Mesenchymal stem cell (in vitro differentiated cells and primary cell): ENCODE measurements at regions not wholly inside any gene's neighbourhood (a gene's known extent, or its start where the extent isn't known, plus 50 kb on each side); places are given as distances from the start of the nearest gene placed in this dataset.

Experiments
- DNase-seq: peaks from one replicate; pipeline ENCODE4 v3.0.0-alpha.2; 2013
- H2AFZ ChIP-seq: one replicate; pipeline ENCODE4 v1.6.1; 2013; ENCODE audit warnings: low read depth, mild to moderate bottlenecking, control low read depth, inconsistent platforms, low read length, moderate library complexity
- H2AK5ac ChIP-seq: 2 replicates; pipeline ENCODE4 v1.6.1; 2013; ENCODE audit warnings: low read length, moderate library complexity, mild to moderate bottlenecking, inconsistent platforms; ENCODE audit not compliant: severe bottlenecking
- H2BK120ac ChIP-seq: one replicate; pipeline ENCODE4 v1.6.1; 2013; ENCODE audit warnings: low read depth, mild to moderate bottlenecking, inconsistent platforms, low read length, moderate library complexity
- H2BK12ac ChIP-seq, 2 experiments: one replicate each; pipeline ENCODE4 v1.6.1; 2013; ENCODE audit warnings: inconsistent platforms in 2 of 2, low read length in 2 of 2, mild to moderate bottlenecking in 2 of 2, moderate library complexity in 2 of 2, control low read depth in 1 of 2
- H2BK15ac ChIP-seq: one replicate; pipeline ENCODE4 v1.6.1; 2013; ENCODE audit warnings: mild to moderate bottlenecking, low read depth, inconsistent platforms; ENCODE audit not compliant: poor library complexity, severe bottlenecking
- H2BK5ac ChIP-seq: 2 replicates; pipeline ENCODE4 v1.6.1; 2013; ENCODE audit warnings: low read depth, mild to moderate bottlenecking, low read length, control low read depth, inconsistent platforms; ENCODE audit not compliant: poor library complexity, severe bottlenecking
- H3K14ac ChIP-seq, 2 experiments: one replicate each; pipeline ENCODE4 v1.6.1; 2013; ENCODE audit warnings: inconsistent platforms in 2 of 2, low read length in 2 of 2, control low read depth in 1 of 2, mild to moderate bottlenecking in 1 of 2, moderate library complexity in 1 of 2
- H3K18ac ChIP-seq, 2 experiments: one replicate each; pipeline ENCODE4 v1.6.1; 2013; ENCODE audit warnings: inconsistent platforms in 2 of 2, low read length in 2 of 2, control low read depth in 1 of 2, low read depth in 1 of 2, mild to moderate bottlenecking in 1 of 2
- H3K23ac ChIP-seq, 2 experiments: one replicate each; pipeline ENCODE4 v1.6.1; 2013; ENCODE audit warnings: inconsistent platforms in 2 of 2, low read length in 2 of 2, mild to moderate bottlenecking in 2 of 2, moderate library complexity in 2 of 2, control low read depth in 1 of 2
- H3K27ac ChIP-seq: 2 replicates; pipeline ENCODE4 v1.5.1; 2013; ENCODE audit warnings: mild to moderate bottlenecking, moderate library complexity, low read length, control low read depth, inconsistent platforms; ENCODE audit not compliant: poor library complexity, severe bottlenecking
- H3K27me3 ChIP-seq, 2 experiments: 2 replicates each; pipeline versions ENCODE4 v1.6.1 to v1.7.0; 2013; ENCODE audit warnings: low read length in 2 of 2, mild to moderate bottlenecking in 2 of 2, moderate library complexity in 2 of 2, control low read depth in 1 of 2, inconsistent platforms in 1 of 2; ENCODE audit not compliant: control insufficient read depth in 1 of 2, insufficient read depth in 1 of 2
- H3K36me3 ChIP-seq, 2 experiments: 2 replicates each; pipeline versions ENCODE4 v1.6.1 to v1.7.0; 2013; ENCODE audit warnings: low read length in 2 of 2, control low read depth in 1 of 2, inconsistent platforms in 1 of 2, low read depth in 1 of 2, mild to moderate bottlenecking in 1 of 2; ENCODE audit not compliant: insufficient read depth in 2 of 2, control insufficient read depth in 1 of 2
- H3K4ac ChIP-seq, 2 experiments: one replicate each; pipeline ENCODE4 v1.6.1; 2013; ENCODE audit warnings: inconsistent platforms in 2 of 2, low read length in 2 of 2, mild to moderate bottlenecking in 2 of 2, moderate library complexity in 2 of 2, control low read depth in 1 of 2, low read depth in 1 of 2
- H3K4me1 ChIP-seq: 2 replicates; pipeline ENCODE4 v1.6.1; 2013; ENCODE audit warnings: low read depth, low read length, control low read depth; ENCODE audit not compliant: control insufficient read depth, insufficient read depth
- H3K4me2 ChIP-seq: 2 replicates; pipeline ENCODE4 v1.6.1; 2013; ENCODE audit warnings: low read length, mild to moderate bottlenecking, inconsistent platforms; ENCODE audit not compliant: poor library complexity, severe bottlenecking
- H3K4me3 ChIP-seq, 2 experiments: 2 replicates each; pipeline versions ENCODE4 v1.5.1 to v1.7.0; 2013; ENCODE audit warnings: low read length in 2 of 2, mild to moderate bottlenecking in 2 of 2, control low read depth in 1 of 2, low read depth in 1 of 2; ENCODE audit not compliant: insufficient read depth in 1 of 2
- H3K79me1 ChIP-seq: replicated peaks from 2 replicates; pipeline ENCODE4 v1.6.1; 2013; ENCODE audit warnings: mild to moderate bottlenecking, control low read depth, low read length, inconsistent platforms; ENCODE audit not compliant: poor library complexity, severe bottlenecking
- H3K9ac ChIP-seq: 2 replicates; pipeline ENCODE4 v1.7.0; 2013; ENCODE audit warnings: mild to moderate bottlenecking, low read length, moderate library complexity
- H3K9me3 ChIP-seq: 2 replicates; pipeline ENCODE4 v1.7.0; 2013; ENCODE audit warnings: mild to moderate bottlenecking, low read length; ENCODE audit not compliant: control insufficient read depth
- H4K8ac ChIP-seq: one replicate; pipeline ENCODE4 v1.6.1; 2013; ENCODE audit warnings: inconsistent platforms, mild to moderate bottlenecking, low read length, moderate library complexity
- H4K91ac ChIP-seq: one replicate; pipeline ENCODE4 v1.6.1; 2013; ENCODE audit warnings: mild to moderate bottlenecking, low read length, inconsistent platforms
- WGBS: methylation state at CpG from one replicate; pipeline ENCODE4 v1.1.7; 2013; ENCODE audit warnings: mixed read lengths; 5-methylcytosine and 5-hydroxymethylcytosine counted together

DNA sequence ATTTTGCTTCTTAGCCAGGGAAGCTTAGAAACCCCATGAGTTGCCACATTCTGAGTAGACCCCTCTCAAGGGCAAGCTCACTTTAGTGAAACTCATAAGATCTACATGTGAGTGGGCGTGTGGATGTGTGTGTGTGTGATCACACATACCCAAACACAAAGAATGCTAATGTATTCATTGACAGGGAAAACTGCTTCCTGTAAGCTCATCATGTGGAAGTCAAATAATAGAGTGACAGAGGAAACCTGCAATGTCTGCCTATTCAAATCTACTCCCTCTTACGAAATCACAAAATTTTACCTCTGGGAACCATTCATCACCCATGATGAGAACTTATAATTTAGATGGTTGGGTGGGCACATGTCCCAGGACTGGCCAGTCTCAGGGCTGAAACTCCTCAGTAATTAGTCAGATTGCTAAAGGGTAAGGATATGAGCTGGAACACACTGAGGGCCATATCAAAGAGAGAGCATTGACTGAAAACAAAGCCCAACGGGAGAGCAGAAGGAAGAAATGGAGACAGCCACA lies 94.5 kb upstream of the CCDC150 start:
- Histone ChIP-seq H2BK5ac (no peak overlapping the region), H3K23ac (no peak overlapping the region), H3K36me3 (no peaks in the 10 kb centered on the region), H2BK15ac (no peak overlapping the region), H2AFZ (no peak overlapping the region), H3K14ac (no peak overlapping the region), H4K91ac (no peak overlapping the region), H3K4me2 (no peak overlapping the region), H3K27ac (no peak overlapping the region), H2BK12ac (no peak overlapping the region), H3K4me3 (no peak overlapping the region), H3K9me3 (no peaks in the 10 kb centered on the region), H3K18ac (no peak overlapping the region), H3K9ac (no peak overlapping the region), H2BK120ac (no peak overlapping the region), H4K8ac (no peak overlapping the region), H3K27me3 (peaks cover 0 to 8% of the 10 kb centered on the region in 2 experiments), H2AK5ac (no peak overlapping the region), H3K4me1 (no peaks in the 10 kb centered on the region), H3K4ac (no peak overlapping the region), H3K79me1 (peaks cover 5% of the 10 kb centered on the region)
- DNase-seq: no peak
- WGBS: no CpG with 5 or more reads among the region's 3 CpGs

DNA sequence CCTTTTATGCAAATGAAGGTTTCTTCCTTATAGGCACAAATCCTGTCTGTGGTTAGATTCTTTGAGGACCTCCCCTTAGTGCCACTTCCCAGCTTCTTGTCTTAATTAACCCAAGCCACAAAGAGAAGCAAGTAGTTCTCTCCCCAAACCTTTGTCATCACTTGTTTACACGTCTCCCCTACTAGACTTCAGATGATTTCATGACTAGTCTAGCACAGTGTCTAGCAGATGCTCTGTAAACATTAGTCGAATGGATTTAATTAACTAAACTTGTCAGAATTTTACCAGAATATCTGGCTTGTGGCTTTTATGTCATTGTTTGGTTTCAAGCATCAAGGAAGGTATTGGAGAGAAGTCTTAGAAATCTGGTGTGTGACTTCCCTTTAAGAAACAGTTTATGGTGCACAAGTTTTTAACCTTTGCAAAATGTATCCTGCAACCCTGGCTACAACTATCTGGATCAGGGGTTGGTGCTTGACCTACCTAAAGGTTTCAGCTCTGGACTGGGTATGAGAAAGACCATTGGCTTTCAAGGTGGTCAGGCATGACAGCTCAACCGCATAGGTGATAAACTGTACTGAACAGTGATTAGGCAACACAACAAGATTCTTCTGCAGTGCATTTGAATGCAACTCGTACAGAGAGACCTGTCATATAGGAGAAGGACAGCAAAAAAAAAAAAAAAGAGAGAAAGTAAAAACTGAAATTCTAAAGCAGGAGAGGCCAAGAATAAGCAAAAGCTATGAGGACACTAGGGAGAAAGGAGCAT lies 93.2 kb upstream of the CCDC150 start:
- Histone ChIP-seq H3K79me1 (peaks cover 5% of the 10 kb centered on the region), H4K8ac (no peak overlapping the region), H2BK15ac (no peak overlapping the region), H3K36me3 (no peaks in the 10 kb centered on the region), H3K14ac (no peak overlapping the region), H3K4ac (no peak overlapping the region), H3K9me3 (no peaks in the 10 kb centered on the region), H2AFZ (no peak overlapping the region), H3K9ac (no peak overlapping the region), H2BK12ac (no peak overlapping the region), H3K23ac (no peak overlapping the region), H4K91ac (no peak overlapping the region), H3K27ac (no peak overlapping the region), H3K4me3 (no peak overlapping the region), H2AK5ac (no peak overlapping the region), H3K4me2 (no peak overlapping the region), H3K18ac (no peak overlapping the region), H2BK5ac (no peak overlapping the region), H2BK120ac (no peak overlapping the region), H3K4me1 (no peaks in the 10 kb centered on the region), H3K27me3 (peaks cover 0 to 8% of the 10 kb centered on the region in 2 experiments)
- no peak for DNase-seq
- 78% methylated on average over 4 of the region's 4 CpGs for WGBS

DNA sequence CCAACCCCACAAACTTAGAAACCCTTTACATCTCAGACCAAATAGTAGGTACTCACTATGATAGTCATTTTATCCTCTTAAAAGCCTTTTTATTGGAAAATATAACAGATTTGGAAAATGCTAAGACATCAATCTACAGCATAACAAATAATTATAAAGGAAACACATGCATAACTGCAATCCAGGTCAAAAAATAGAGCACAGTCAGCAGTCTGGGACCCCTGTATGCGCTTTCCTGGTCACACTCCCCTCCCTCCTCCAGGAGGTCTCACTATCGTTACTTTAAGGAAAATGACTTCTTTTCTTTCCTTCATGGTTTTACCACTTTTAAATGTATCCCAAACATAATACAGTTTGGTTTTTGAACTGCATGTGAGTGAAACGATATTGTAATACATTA lies 90.5 kb upstream of the CCDC150 start:
- Histone ChIP-seq H3K9me3 (no peaks in the 10 kb centered on the region), H3K23ac (no peak overlapping the region), H4K8ac (no peak overlapping the region), H3K4ac (no peak overlapping the region), H3K4me3 (no peak overlapping the region), H3K9ac (no peak overlapping the region), H2BK12ac (no peak overlapping the region), H3K79me1 (peaks cover 5% of the 10 kb centered on the region), H4K91ac (no peak overlapping the region), H3K4me2 (no peak overlapping the region), H3K14ac (no peak overlapping the region), H3K18ac (no peak overlapping the region), H2BK120ac (no peak overlapping the region), H2BK15ac (no peak overlapping the region), H2AFZ (no peak overlapping the region), H2BK5ac (no peak overlapping the region), H2AK5ac (no peak overlapping the region), H3K27me3 (peaks cover 0 to 8% of the 10 kb centered on the region in 2 experiments), H3K27ac (no peak overlapping the region), H3K36me3 (no peaks in the 10 kb centered on the region), H3K4me1 (no peaks in the 10 kb centered on the region)
- WGBS: 100% methylated on average over 1 of the region's 3 CpGs
- no peak for DNase-seq

DNA sequence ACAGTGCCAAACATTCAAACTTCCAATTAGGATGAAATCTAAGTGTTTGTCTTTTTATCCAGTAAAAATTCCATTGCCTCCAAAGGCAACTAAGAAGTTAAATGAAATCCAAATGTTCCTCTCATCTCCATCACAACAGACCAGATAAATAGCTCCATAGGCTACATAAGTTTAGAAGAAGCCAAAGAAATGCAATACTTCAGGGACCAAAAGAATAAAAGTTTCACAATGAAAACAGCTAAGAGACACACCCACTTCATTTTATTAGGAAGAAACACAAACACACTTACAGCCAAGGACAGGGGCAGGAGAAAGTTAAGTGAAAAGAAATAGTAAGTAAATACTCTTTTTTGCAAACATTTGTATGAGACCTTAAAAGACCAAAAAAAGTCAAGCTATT lies 88.5 kb upstream of the CCDC150 start:
- Histone ChIP-seq H3K79me1 (peaks cover 5% of the 10 kb centered on the region), H3K27me3 (peaks cover 0 to 8% of the 10 kb centered on the region in 2 experiments), H2AFZ (no peak overlapping the region)

More for the DNA sequence above, 88.5 kb upstream of the CCDC150 start:
- H3K4me3 ChIP-seq: no peak overlapping the region
- no peak overlapping the region for H2BK12ac ChIP-seq
- no peak overlapping the region for H4K91ac ChIP-seq
- H3K4me1 ChIP-seq: no peaks in the 10 kb centered on the region
- no peak overlapping the region for H3K27ac ChIP-seq
- no peak overlapping the region for H3K4me2 ChIP-seq
- H3K4ac ChIP-seq: no peak overlapping the region
- no peak overlapping the region for H2BK120ac ChIP-seq
- no peak overlapping the region for H3K14ac ChIP-seq
- no peak for DNase-seq
- no peak overlapping the region for H2BK15ac ChIP-seq
- no peaks in the 10 kb centered on the region for H3K9me3 ChIP-seq
- no peaks in the 10 kb centered on the region for H3K36me3 ChIP-seq
- no peak overlapping the region for H2BK5ac ChIP-seq
- H3K23ac ChIP-seq: no peak overlapping the region
- H3K18ac ChIP-seq: no peak overlapping the region
- H3K9ac ChIP-seq: no peak overlapping the region
- no peak overlapping the region for H2AK5ac ChIP-seq
- no peak overlapping the region for H4K8ac ChIP-seq
